Retinal pigment epithelial cell (primary cell): ENCODE measurements at regions not wholly inside any gene's neighbourhood (a gene's known extent, or its start where the extent isn't known, plus 50 kb on each side); places are given as distances from the start of the nearest gene placed in this dataset.

ENCODE experiments used
- DNase-seq: peaks from one replicate; pipeline ENCODE4 v3.0.0-alpha.2; 2010; ENCODE audit warnings: low read depth
- H3K4me3 ChIP-seq: 2 replicates; pipeline ENCODE4 v1.5.1; 2011; ENCODE audit warnings: mild to moderate bottlenecking, low read length, control low read depth, moderate library complexity
- TF ChIP-seq, protein P1 (sequence below): conservative IDR thresholded peaks from 2 replicates; pipeline ENCODE4 v1.5.1; 2011; ENCODE audit warnings: low read depth, low read length, control low read depth, inconsistent platforms

DNA sequence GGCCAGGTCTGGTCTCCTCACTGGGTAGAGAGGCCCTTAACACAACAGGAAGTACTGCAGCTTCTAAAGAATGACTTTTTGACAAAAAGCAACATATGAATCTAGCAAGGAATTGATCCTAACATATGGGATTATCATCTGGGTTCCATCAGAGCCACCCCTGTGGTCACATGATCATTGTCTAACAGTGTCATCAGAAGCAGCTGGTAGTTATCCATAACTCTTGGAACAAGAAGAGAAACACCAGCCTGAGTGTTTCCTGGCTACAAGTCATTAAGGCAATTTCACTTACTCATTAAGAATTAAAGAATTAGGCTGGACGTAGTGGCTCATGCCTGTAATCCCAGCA is 219.3 kb upstream of the ARID1B start:
- no peak for DNase-seq
- TF ChIP-seq, protein P1, sequence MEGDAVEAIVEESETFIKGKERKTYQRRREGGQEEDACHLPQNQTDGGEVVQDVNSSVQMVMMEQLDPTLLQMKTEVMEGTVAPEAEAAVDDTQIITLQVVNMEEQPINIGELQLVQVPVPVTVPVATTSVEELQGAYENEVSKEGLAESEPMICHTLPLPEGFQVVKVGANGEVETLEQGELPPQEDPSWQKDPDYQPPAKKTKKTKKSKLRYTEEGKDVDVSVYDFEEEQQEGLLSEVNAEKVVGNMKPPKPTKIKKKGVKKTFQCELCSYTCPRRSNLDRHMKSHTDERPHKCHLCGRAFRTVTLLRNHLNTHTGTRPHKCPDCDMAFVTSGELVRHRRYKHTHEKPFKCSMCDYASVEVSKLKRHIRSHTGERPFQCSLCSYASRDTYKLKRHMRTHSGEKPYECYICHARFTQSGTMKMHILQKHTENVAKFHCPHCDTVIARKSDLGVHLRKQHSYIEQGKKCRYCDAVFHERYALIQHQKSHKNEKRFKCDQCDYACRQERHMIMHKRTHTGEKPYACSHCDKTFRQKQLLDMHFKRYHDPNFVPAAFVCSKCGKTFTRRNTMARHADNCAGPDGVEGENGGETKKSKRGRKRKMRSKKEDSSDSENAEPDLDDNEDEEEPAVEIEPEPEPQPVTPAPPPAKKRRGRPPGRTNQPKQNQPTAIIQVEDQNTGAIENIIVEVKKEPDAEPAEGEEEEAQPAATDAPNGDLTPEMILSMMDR: no peak
- no peak overlapping the region for H3K4me3 ChIP-seq

DNA sequence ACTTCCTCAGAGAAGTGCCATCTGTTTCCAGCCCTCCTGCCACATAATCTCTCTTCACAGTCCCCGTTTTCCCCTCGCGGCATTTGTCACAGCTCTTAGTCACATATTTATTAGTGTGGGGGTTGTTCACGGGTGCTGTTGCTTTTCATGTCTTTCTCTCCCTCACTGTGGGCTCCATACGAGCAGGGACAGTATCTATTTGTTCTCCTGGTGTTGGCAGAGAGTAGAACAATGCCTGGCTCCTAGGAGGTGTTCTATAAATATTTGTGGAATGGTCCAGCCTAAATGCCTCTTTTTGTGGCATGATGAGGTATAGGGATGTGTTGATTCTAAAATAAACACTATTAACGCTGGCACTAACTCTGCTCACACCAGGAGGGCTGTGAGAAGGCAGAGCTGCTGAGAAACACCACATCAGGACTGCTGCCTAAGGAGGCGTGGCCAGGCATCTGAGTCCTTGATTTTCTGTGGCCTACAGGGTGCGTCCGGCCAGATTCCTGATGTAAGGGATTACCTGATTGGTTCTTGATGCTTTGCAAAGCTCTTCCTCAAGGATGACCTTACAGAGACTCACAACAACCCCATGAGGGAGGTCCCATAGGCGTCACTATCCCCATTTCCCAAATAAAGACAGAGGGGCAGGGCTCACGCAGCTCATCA is 219.8 kb upstream of the ARID1B start:
- TF ChIP-seq, protein P1: no peak
- no peak for DNase-seq
- H3K4me3 ChIP-seq: no peak overlapping the region

- no peak for DNase-seq
- TF ChIP-seq, protein P1: no peak
- H3K4me3 ChIP-seq: no peak overlapping the region
These were observed 220.4 kb upstream of the ARID1B start for GRCh38 chr6:156556811-156557210.

DNA sequence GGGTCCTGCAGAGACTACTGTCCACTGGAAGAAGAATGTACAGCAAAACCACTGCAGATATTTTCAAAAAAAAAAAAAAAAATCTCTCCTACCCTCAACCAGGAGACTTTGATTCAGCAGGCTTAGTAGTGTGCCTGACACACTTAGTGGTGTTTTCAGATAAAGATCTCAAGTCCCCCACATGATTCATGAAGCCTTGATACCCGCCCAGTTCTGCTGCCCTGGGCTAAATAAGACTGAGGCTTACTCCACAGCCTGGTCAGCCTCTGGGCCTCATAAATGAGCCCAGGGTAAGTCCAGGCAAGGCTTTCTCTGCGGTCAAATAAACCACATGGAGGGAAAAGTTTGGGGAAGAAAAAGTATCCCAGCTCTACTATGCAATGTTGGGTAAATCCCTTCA is 222.1 kb upstream of the ARID1B start:
- TF ChIP-seq, protein P1: no peak
- peak; percentile 14 for DNase-seq

DNA sequence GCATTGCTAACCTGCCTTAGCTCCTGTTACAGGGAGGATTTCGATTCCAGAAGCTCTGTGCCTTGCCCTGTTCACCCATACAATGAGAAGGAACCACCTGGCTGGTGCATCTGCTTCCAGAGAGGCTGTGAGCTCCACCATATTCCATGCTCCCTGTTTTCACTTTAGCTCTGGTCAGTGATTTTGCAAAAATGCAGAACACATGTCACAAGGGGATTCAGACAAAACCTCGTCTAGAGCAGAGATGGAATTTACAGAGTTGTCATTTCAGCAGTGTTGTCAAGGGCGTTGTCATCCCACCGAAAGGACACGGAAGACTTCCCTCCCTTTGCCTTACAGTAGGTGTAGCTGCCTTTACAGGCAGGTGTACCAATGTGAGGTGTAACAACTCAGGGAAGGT is 223.0 kb upstream of the ARID1B start:
- no peak for DNase-seq
- TF ChIP-seq, protein P1: no peak
- no peak overlapping the region for H3K4me3 ChIP-seq

More for the DNA sequence above, 222.1 kb upstream of the ARID1B start:
- no peak overlapping the region for H3K4me3 ChIP-seq

DNA sequence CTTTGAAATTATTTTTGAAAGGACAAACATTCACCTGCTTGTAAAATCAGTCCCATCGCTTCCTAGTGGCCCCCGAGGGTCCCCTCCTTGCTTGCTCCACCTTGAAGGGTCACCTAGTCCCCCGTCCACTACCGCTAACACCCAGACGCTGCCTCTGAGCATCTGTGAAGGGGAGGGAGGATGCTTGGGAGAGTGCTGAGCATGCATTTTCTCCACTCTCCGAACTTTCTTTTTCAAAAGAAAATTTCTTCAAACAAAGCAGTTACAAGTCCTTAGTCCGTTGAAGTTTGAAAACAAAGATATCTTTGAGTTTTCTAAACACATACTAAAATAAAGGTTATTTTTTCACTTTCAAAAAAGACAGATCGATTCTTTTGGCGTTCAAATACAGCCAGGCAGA is 224.3 kb upstream of the ARID1B start:
- no peak overlapping the region for H3K4me3 ChIP-seq
- TF ChIP-seq, protein P1: no peak
- no peak for DNase-seq

GRCh38 chr6:156550949-156551348 is 226.2 kb upstream of the ARID1B start:
- DNase-seq: no peak
- TF ChIP-seq, protein P1: no peak

More at GRCh38 chr6:156550949-156551348, 226.2 kb upstream of the ARID1B start:
- no peak overlapping the region for H3K4me3 ChIP-seq
